22Rv1 (cell line): ENCODE measurements at regions not wholly inside any gene's neighbourhood (a gene's known extent, or its start where the extent isn't known, plus 50 kb on each side); places are given as distances from the start of the nearest gene placed in this dataset.

Experiments used
- CTCF ChIP-seq: fragments of 450-650 bp; IDR thresholded peaks from 2 replicates; pipeline ENCODE4 v1.5.1; 2017; ENCODE audit warnings: mild to moderate bottlenecking
- ZFX ChIP-seq: fragments of 450-650 bp; IDR thresholded peaks from 2 replicates; pipeline ENCODE4 v1.6.1; 2017; ENCODE audit warnings: antibody characterized with exemption, borderline replicate concordance

GRCh38 chr22:35489239-35489638, 51.4 kb upstream of the RASD2 start:
- no peak for TF ChIP-seq CTCF
- TF ChIP-seq ZFX, result no peak
